GM21737 (cell line): ENCODE measurements at regions not wholly inside any gene's neighbourhood (a gene's known extent, or its start where the extent isn't known, plus 50 kb on each side); places are given as distances from the start of the nearest gene placed in this dataset.
"Not testable (repeated sequence)": the region's sequence is repeated elsewhere in the genome, so short reads cannot be mapped to it uniquely, and the experiment has no call there.

Source experiments
- ATAC-seq: cut with Tn5 transposase; IDR thresholded peaks from one replicate; pipeline ENCODE4 v1.9.1; 2021; ENCODE audit warnings: mild to moderate bottlenecking, moderate library complexity; ENCODE audit not compliant: unreplicated experiment

DNA sequence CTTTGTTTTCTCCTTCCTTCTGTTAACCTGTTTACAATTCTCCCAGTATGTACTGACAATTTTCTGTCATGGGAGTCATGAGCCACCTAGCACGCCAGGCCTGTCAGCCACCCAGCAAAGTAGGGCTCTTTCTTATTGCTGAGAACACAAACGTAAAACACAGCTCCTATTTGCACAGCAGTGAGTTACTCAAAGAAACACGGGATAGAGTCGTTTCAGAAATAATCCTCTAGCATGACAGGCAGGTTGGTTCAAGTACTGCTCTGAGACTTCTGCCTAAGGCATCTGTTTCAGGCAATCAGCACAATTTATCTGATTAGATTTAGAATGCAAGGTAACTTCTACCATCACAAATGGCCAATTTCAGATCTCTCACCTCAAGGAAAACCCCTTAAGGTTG lies 88.8 kb downstream of the CD24 start:
- ATAC-seq: no peak

DNA sequence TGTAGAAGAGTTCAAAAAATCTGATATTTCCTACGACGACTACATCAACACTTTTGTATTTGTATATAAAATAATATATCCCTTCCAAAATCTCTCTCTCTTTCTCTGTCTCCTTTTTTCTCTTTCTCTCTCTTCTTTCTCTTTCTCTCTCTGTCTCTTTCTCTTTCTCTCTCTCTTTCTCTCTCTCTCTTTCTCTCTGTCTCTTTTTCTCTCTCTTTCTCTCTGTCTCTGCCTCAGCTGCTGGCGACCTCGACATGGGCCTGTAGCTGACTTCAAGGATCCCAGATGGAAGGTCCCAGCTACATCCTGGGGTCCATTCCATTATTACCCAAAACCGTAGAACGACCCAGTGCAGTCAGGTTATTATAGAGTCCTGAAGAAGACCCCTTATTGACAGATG lies 90.0 kb downstream of the CD24 start:
- ATAC-seq: no peak

DNA sequence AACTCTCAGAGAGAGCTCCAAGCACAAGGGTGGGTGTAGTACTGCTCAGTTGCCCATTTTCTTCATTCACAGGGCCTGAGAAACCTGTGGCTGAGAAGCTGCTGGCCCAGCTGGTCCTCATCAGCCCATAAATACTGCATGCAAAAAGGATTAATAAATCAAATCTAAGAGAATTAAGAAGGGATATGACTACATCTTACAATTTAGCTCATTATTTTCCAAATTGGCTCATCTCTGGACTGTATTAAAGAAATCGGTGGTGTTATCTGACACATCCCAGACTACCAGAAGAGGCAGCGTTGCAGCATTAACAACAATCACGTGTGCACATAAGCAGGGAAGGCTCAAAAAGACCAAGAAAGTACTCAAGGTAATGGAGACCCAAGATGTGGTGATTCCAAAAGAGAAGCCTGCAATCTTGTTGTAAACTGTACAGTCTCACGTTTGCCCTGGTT lies 90.7 kb downstream of the CD24 start:
- no peak for ATAC-seq

DNA sequence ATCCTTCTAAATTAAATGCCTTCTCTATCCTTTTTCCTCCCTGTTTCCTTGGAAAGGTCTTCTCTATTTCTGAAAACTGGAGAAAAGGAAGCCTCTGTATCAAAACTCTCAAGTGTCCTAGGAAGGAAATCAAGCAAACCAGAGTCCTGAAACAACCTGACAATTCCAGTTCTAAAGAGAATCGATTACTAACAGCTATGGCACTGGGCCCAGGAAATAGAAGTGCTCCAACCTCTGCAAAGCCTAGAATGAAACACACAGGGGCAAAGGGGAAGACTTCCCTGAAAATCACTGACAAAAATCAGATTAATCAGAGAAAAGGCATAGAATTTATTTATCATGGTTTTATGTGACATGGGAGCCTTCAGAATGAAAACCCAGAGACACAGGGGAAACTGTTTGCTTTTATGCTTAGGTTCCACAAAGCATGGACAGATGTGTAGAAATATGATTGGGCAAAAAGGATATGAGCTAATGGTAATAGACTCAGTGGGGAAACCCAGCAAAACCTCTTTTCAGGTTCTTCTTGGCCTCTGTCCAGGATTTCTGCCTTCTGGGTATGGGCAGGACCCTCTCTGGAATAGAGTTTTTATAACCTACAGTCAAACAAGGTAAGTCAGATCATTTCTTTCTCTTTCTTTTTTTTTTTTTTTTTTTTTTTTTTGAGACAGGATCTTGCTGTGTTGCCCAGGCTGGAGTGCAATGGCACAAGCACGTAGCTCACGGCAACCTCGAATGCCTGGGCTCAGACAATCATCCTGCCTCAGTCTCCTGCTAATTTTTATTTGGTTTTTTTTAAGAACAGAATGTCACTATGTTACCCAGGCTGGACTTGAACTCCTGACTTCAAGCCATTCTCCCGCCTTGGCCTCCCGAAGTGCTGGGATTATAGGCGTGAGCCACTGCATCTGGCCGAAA lies 91.7 kb downstream of the CD24 start:
- ATAC-seq: no peak

DNA sequence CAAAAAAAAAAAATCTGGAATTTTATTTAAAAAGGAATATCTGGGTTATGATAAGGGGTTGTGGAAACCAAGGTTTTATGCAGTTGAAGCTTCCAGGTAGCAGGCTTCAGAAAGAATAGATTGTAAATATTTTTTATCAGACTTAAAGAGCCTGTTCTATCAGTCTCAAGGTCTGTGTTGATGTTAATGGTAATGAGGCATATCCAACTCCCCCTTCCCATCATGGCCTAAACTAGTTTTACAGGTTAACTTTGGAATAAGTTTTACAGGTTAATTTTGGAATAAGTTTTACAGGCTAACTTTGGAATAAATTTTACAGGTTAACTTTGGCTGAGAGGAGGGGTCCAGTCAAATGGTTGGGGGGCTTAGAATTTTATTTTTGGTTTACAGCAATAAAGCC lies 92.4 kb downstream of the CD24 start:
- no peak for ATAC-seq

DNA sequence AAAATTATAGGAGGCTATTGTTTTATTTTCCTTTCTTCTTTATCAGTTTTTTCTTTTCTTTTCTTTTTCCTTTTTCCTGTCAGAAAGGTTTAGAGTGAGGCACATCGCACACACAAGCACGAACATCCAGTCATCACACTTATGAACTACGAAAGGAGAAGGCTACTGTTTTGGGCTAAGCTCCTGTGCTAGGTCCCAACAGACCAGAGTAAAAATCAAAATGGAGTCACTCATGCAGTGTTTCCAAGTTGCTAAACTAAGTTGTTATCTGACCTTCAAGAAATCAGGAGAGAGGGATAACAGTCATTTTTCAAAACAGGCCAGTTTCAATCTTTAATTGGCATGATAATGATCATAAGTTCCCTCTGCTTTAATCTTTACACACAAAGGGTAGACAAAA lies 93.6 kb downstream of the CD24 start:
- no peak for ATAC-seq

DNA sequence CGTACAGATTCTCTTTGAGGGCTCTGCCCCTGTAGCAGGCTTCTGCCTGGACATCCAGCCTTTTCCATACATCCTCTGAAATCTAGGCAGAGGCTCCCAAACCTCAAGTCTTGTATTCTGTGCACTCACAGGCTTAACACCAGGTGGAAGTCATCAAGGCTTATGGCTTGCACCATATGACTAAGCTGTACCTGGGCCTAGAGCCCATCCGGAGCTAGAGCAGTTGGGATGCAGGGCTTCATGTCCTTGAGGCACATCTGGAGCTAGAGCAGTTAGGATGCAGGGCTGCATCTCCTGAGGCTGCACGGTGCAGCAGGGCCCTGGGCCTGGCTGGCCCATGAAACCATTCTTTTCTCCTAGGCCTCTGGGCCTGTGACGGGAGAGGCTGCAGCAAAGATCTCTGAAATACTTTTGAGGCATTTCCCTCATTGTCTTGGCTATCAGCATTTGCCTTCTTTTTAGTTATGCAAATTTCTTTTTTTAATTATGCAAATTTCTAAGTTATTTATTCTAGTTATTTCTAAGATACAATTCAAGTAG lies 98.7 kb downstream of the CD24 start:
- no peak for ATAC-seq

DNA sequence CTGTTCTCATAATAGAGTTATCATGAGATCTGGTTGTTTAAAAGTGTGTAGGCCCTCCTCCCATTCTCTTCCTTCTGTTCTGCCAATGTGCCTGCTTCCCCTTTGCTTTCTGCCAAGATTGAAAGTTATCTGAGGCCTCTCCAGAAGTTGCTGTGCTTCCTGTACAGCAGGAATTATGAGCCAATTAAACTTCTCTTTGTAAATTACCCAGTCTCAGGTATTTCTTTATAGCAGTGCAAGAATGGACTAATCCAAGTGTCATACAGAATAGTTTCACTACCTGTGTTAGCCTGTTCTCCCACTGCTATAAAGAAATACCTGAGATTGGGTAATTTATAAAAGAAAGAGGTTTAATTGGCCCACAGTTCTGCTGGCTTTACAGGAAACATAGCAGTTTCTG lies 100.0 kb downstream of the CD24 start:
- no peak for ATAC-seq

DNA sequence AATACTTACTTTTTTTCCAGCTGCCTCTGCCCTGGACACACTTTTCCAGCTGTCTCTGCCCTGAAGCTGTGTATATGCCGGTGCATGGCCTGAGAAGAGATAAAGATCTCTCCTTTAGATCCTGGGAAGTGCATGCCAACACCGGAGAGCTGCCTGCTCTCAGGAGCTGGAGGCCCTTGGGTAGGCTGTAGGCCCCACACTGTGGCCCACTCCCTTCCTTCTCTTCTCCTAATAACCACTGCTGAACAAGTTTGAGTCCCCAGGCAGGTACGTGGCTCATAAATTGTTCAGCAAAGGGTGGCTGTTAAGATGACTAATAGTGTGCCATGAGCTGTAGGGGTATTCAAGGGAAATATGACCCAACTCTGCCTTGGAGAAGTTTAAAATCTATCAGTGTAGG lies 102.5 kb downstream of the CD24 start:
- ATAC-seq: no peak

DNA sequence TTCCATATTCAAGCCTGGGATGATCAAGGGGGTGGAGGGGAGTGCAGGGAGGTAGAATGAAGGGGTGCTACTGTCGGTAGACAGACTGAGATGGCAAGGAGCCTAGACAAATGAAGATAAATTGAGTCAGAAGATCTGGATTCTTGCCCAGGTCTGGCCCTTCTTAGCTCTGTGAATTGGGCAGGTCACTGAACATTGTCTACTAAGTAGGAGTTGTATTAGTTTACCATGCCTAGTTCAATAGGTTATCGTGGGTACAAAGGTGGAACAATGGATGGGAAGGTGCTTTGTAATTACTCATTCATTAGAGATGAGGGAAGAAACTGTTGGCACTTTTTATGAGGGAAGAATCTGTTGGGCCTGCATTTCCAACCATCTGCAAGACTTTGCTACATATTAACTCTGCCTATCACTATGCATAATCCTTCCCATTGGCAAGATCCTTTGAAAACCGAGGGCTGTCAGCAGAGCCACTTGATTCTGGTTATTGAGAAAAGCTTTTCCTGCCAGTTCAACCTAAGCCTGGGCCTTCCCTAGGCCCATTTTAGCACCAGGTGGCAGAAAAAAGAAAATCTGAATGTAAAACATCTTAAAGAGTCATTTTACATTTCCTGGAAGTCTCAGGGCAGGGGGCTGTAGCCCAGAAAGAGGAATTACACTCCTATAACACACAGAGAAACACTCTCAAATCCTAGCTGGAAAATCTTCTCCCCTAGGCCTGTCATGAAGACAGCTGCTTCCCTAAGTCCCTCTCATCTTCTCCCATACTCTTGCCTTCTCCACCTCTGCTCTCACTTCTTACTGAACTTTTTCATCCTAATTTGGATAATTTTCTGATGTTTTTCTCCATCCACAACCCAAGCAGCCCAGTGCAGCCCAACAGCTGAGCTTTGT lies 103.5 kb downstream of the CD24 start:
- no peak for ATAC-seq

DNA sequence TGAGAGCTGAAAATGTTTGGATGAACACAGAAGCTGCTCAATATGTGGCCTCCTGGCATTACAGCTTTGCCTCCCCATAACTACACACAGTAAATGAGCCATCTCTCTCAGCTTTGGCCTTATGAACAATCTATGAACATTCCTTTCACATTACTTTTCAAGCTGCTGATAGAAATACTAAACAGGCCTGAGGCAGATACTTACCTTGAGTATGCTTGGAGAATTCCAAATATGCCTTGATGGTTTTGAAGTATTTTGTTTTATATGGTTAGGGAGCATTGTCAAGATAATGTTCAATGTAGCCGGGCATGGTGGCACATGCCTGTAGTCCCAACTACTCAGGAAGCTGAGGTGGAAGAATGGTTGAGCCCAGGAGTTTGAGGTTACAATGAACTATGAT lies 104.5 kb downstream of the CD24 start:
- ATAC-seq: no peak

DNA sequence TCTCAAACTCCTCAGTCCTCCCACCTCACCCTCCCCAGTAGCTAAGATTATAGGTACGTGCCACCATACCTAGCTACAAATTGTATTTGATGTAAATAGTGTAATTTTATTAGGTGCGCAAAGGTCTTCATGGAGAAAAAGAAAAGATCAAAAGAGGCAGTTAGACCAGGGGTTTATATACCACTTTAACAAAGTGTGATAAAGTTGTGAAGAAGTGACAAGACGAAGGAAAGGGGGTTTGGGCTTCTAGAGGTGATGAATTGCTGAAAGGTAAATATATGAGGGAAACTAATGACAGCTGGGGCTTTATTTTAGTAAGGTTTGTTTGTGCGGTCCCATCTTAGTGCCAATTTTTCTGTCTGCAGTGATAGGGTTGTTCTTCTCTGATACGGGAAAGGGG lies 105.3 kb downstream of the CD24 start:
- no peak for ATAC-seq

DNA sequence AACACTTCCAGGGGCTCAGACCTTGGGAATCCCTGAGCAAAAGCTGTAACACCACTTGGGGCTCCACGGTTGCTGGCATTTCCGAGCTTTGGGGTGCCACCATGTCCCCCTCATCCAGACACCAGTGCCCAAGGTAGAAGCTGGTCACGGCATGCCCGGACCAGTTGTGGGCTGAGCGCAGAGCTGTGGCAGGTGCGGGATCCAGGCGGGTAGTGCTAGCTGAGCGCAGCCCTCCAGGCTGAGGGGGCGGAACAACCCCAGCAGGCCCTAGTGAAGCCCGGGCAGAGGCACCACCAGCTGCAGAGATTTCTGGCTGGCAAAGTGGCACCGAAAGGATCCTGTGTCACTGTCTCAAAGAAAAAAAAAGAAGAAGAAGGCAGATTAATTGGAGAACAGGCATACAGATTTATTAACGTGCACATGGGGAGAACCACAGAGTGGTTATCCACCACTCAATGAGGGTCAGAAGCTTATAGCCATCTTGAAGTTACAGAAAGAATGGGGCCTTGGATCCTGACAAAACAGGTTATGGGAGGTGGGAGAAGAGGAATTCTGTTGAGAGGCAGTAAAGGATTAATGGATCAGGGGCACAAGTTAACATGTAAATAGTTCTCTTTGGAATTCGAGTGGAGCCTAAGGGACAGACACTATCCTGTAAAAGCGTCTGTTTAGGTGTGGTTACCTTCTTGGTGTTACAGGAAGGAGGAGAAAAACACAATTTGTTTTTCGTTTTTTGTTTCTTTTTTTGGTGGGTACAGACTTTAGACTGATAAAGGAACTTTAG lies 107.5 kb downstream of the CD24 start:
- ATAC-seq: no peak

DNA sequence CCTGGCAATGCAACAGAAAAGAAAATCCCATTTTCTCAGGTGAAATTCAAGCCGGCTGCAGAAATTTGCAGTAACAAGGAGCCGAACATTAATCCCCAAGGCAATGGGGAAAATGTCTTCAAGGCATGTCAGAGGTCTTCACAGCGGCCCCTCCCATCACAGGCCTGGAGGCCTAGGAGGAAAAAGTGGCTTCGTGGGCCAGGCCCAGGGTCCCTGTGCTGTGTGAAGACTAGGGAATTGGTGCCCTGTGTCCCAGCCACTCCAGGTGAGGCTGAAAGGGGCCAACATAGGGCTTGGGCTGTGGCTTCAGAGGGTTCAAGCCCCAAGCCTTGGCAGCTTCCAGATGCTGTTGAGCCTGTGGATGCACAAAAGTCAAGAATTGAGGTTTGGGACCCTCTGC lies 111.7 kb downstream of the CD24 start:
- ATAC-seq: no peak

DNA sequence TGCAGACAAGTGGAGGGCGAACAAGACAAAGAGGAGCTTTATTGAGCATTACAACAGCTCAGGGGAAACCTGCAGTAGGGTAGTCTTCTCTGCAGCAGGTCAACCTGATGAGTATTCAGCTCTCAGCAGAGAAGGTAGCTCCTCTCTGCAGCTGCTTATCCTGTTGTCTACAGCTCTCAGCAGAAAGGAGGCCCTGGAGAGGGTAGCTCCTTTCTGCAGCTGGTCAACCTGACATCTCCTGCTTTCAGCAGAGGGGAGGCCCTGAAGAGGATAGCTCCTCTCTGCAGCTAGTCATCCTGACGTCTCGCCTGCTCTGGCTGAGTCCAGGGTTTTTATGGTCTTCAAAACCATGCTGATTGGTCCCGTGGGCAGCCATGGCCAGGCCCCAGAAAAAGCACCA lies 113.6 kb downstream of the CD24 start:
- ATAC-seq: no peak

DNA sequence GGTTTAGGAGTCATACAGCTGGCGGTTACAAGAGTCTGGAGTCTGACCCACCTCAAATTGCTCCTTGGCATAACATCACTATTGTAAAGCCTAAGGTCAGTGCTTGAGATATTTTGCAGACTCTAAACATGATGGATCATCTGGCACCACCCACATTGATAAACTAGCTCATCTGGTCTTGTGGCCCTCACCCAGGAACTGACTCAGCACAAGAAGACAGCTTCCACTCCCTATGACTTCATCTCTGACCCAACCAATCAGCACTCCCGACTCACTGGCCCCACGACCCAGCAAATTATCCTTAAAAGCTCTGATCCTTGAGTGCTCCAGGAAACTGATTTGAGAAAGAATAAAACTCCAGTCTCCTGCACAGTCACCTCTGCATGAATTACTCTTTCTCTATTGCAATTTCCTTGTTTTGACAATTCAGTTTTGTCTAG lies 115.9 kb downstream of the CD24 start:
- ATAC-seq: no peak

DNA sequence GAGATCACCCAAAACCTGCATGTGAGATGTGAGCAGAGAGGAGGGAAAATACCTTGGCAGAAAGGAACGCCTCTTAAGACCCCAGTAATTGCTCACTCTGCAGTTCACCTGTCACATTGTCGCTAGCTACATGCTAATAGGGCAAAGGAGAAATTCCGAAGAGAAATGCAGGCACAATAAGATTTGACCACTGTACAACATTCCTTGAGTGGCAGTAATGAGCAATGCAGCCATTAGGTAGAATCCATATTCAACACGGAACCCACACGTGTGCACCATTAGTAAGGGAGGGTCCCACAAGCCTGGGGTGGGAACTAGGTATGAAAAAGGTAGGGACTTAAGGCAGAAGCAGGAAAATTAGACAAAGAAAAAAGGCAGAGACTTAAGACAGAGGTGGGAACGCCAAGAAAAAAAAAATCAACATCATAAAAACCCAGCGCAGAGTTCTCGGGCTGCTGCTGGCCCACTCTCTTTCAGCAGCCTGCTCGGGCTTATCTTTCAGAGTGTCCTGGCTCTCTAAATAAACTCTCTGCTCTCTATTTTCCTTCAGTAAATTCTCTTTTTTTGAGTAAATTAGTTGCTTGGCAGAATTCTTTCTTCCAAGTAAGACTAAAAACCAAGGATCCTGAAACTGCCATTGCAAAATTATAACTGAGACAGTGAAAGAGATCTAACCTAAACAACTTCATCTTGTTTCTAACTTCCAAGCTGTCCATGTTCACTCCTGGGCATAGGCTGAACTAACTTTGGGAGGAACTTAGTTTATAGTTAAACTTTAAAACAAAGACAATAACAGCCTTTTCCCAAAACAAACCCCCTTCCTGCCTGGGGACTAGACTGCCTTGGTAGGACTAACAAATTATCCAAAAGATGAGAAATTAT lies 116.5 kb downstream of the CD24 start:
- ATAC-seq: no peak

DNA sequence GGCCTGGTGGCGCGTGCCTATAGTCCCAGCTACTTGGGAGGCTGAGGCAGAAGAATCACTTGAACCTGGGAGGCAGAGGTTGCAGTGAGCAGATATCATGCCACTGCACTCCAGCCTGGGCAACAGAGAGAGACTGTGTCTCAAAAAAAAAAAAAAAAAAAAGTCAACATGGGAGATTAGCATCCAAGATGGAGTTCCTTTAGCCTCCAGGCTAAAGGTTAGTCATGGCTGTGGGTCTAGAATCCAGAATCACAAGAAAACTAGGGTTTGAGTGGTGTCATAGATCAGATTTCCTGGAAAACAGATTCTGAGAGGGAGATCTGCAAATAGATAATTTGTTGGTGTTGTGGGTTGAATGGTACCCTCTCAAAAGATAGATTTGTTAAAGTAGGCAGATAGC lies 117.2 kb downstream of the CD24 start:
- ATAC-seq: not testable (repeated sequence)

DNA sequence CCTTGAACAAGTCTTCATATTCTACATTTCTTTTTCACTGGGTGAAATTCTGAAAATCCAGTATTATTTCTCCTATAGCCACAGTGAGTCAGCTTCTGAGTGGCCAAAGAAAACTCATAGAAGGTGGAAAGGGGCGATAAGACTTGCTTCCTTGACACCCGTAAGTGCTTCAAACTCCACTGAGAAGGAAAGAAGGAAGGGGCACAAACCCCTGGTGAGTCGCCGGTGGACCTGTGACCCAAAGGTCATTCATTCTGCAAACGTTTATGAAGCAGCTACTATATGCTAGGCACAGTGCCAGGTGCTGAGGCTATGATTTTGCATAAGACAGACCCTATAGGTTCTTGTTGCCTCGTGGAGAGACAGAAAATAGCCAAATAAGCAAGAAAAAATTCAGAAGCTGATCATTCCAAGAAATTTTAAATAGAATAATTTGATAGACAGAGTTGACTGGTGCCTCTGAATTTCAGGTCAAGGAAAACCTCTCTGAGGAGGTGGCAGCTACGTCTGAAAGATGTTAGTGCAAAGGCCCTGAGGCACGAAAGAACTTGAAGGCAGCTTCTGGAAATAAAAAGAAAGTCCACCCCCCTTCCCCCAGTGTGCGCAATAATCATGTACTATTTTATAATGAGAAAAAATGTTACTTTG lies 118.2 kb downstream of the CD24 start:
- ATAC-seq: no peak
